ENCODE measurements at regions not wholly inside any gene's neighbourhood (a gene's known extent, or its start where the extent isn't known, plus 50 kb on each side); places are given as distances from the start of the nearest gene placed in this dataset.

- TF ChIP-seq CTCF (IDR thresholded peaks at IDR 0.05) = no peak
- TF ChIP-seq POLR2A (IDR thresholded peaks at IDR 0.05) = no peak
- TF ChIP-seq EP300 (IDR thresholded peaks at IDR 0.05) = no peak
Measured at GRCh38 chr6:24990944-24991809, 55.4 kb upstream of the RIPOR2 start.
